GM18858 (cell line): ENCODE measurements at regions not wholly inside any gene's neighbourhood (a gene's known extent, or its start where the extent isn't known, plus 50 kb on each side); places are given as distances from the start of the nearest gene placed in this dataset.
"Not testable (repeated sequence)": the region's sequence is repeated elsewhere in the genome, so short reads cannot be mapped to it uniquely, and the experiment has no call there.

Source experiments
- ATAC-seq: cut with Tn5 transposase; IDR thresholded peaks from one replicate; pipeline ENCODE4 v1.9.1; 2021; ENCODE audit not compliant: unreplicated experiment

DNA sequence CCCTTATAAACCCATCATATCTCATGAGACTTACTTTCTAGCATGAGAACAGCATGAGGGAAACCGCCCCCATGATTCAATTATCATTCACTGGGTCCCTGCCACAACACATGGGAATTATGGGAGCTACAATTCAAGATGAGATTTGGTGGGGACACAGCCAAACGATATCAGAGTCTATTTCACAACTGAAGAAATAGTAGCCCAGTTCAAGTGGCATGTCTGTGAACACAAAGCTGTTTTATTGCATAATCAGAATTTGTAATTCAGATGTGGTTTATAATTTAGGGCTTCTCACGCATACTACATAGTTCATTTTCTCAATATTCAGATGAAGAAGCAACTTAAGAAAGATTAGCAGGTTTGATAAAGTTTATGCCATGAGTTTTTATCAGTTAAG is 1188.0 kb upstream of the ALCAM start:
- ATAC-seq = no peak

DNA sequence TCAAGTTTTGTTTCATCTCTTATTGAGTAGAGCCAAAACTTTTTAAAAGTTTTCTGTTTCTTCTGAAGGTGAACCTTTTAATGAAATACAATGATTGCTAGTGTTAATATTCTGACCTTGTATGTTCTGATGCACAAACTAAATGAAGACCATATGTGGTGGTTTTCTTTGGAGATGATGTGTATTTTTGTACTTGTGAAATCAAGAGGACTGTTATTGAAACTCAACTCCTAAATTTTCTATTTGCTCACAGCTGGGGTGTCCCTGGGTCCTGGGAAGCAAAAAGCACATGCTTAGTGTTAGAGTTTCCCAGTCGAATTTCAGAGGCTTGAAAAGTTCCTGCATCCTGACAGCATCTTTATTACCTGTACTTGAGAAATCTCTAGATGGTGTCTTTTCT is 1185.8 kb upstream of the ALCAM start:
- ATAC-seq = no peak

DNA sequence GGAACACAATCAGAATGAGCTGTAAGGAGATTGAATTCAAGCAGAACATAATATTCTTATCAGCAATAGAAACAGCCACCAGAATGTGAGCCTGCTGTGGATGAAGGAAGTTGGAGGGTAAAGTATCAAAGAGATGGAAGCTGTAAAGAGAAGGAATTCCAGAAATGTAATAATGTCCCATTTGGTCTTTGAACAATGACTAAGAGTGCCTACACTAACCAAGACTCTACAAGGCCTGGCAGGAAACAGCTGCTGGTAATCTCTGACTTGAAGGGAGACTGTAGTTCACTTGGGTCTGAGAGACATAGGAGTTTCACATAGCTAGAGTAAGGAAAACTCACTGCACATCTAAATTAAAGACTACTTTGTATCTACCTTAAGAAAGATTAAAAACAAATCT is 1176.0 kb upstream of the ALCAM start:
- no peak for ATAC-seq

DNA sequence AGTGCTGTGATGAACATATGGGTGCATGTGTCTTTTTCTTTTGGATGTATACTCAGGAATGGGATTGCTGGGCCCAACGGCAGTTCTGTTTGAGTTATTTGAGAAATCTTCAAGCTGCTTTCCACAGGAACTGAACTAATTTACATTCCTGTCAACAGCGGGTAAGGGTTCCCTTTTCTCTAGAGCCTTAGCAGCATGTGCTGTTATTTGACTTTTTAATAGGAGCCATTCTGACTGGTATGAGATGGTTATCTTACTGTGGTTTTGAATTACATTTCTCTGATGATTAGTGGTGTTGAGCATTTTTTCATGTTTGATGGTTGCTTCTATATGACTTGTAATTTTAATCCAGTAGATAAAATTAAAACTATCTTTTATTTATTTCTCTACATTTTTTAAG is 1168.6 kb upstream of the ALCAM start:
- no peak for ATAC-seq

DNA sequence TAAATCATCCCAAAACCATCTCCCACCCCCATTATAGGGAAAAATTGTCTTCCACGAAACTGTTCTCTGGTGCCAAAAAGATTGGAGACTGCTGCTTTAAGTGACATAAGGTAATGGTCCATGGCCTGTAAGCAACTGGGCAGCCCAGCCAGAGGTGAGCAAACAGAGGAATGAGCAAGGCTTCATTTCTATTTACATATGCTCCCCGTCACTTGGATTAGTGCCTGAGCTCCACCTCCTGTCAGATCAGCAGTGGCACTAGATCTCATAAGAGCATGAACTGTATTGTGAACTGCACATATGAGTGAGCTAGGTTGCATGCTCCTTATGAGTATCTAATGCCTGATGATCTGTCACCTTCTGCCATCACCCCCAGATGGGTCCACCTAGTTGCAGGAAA is 1159.8 kb upstream of the ALCAM start:
- no peak for ATAC-seq

DNA sequence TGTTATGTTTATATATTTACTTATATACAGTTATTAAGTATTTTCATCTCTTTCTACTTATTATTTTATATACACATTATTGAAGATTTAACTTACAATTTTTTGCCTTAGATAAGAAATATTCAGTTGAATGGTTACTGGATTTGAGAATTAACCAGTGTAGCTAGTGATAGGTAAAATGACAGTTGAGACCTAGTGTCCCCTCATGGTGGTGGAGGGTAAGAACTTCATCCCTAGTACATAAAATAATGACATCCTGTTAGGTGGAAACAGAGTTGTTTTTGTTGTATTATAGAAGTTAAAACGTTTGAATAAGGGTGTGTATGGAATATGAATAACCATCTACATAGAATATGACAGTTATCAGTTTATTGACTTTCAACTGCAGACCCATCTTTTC is 1152.4 kb upstream of the ALCAM start:
- no peak for ATAC-seq

DNA sequence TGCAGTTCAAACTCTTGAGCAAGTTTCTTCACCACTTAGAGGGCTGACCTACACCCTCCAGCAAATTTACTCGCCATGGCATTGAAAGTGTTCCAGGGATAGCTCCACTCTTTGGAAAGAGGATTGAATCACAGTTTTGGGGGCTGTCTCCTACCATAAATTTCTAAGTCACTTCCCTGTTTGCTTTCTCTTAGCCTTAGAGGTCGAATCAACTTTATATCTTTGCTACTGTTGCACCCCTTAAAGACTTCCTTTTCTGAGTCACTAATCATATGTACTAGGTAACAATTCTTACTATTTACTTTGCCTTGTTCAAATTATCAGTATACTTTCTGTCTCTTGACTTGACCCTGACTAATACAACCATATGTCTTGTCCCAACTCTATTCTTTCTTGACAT is 1151.8 kb upstream of the ALCAM start:
- no peak for ATAC-seq

DNA sequence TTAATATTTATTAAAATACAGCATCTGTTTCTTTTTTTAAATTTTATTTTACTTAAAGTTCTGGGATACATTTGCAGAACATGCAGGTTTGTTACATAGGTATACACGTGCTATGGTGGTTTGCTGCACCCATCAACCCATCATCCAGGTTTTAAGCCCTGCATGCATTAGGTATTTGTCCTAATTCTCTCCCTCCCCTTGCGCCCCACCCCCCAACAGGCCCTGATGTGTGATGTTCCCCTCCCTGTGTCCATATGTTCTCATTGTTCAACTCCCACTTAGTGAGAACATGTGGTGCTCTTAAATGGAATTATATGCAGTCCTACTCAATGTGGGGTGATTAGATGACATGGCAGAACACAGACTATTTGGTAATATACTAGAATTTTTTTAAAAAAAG is 1147.7 kb upstream of the ALCAM start:
- ATAC-seq = not testable (repeated sequence)

DNA sequence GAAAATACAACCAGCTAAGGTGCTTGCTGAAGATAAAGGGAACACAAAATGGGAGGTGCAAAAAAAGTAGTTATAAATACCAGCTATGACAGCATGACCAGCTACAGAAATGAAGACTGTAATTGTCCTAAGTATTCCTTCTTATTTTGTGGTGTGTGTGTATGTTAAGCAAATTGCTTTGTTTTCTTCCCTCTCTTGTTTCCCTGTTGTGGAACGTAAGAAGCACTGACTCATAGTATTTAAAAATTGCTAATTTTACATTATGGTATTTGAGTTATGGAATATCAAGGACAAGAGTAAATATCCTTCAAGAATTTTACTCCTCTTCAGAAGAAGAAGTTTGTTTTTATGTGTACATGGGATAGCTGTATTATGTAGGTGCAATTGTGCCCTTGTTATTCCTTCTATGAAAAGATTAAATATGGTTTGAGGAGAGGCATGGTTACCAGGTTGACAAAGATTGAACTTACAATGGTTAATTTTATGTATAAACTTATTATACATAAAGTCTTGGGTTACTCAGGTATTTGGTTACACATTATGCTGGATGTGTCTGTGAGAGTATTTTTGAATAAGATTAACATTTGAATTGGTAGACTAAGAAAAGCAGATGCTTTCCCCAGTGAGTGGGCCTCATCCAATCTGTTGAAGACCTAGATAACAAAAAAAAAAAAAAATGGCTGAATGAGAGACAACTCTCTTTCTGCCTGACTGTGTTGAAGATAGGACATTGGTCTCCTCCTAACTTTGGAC is 1132.1 kb upstream of the ALCAM start:
- ATAC-seq = no peak

DNA sequence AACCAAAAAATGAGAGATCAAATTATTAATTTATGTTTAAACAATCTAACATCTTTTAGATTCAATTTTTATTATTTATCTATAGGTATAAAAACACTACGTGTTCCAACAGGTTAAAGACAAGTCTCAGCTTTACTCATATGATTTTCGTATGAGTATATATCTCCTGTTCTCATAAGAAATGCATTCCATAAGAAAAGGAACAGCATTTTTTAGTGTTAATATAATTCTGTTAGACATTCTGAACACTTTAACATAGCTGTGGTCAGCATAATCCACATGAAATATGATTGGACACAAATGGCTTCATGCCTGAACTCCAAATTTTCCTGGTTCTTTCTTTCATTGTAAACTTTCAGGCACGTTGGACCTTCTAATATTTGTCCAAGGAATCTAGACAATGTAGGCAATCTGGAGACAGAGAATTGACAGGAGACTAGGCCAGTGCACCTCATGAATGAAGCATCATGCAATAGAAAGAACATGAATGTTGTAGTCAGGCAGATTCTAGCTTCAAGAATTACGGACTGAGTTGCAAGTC is 1122.0 kb upstream of the ALCAM start:
- ATAC-seq = no peak

DNA sequence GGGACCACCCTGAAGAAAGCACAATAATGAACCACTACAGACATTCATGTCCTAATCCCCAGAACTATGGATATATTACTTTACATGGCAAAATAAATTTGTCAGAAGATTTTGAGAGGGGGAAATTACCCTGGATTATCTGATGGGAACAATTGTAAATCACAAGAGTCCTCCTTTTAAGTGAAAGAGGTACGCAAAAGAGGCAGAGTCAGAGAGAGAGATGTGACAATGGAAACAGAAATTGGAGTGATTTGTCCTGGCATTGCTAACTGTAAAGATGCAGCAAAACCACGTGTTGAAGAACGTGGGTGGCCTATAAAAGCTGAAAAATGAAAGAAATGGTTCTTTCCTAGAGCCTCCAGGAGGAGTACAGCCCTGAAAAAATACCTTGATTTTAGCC is 1121.4 kb upstream of the ALCAM start:
- ATAC-seq = no peak

DNA sequence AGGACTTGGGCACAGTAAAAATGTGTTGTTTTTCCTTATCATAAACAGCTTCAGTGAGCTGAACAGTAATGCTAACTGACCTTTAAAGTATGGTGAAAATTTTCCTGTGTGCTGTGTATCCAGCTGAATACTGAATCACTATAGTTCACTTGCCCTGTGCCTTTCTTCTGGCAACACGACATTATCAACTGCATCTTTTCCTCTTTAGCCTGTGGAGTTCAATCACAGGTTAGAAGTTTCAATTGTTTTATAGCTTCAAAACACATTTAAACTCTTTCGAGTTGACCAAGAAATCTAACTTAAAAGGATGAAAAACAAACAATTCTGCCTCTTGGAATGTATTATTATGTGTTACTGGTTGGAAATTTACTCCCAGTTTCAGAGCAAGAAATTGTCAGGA is 1120.7 kb upstream of the ALCAM start:
- no peak for ATAC-seq

DNA sequence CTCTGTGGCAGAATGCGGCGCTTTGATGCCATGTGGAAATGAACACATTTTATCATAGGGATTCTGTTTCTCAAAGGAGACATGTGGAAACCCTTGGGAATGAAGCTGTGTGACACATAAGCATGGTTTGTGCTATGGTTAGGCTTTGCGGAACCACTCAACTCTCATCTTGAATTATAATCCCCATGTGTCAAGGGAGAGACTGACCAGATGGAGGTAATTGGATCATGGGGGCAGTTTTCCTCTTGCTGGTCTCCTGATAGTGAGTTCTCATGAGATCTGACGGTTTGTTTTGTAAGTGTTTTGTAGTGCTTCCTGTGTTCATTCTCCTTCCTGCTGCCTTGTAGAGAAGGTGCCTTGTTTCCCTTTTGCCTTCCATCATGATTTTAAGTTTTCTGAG is 1109.2 kb upstream of the ALCAM start:
- no peak for ATAC-seq

DNA sequence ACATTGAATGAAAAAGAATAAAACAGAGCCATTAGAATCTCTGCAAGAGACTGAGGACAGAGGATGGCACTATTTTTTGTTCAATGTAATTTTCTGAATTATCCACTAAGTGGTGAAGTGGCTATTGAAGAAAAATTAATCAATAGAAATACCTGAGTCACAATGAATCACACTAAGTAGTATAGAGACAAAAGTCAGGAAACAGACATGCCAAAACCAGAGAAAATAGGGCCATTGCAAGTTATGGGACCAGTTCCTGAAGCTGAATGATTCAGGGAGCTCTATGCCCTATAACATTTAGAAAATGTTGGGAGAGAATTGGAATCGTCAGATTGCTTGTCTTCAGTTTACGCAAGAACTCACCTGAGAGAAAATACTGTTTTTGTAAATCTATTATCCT is 1103.2 kb upstream of the ALCAM start:
- no peak for ATAC-seq

DNA sequence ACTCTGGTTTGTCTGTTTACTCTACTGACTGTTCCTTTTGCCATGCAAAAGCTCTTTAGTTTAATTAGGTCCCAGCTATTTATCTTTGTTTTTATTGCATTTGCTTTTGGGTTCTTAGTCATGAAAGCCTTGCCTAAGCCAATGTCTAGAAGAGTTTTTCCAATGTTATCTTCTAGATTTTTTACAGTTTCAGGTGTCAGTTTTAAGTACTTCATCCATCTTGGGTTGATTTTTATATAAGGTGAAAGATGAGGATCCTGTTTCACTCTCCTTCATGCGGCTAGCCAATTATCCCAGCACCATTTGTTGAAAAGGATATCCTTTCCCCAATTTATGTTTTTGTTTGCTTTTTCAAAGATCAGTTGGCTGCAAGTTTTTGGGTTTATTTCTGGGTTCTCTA is 1100.5 kb upstream of the ALCAM start:
- ATAC-seq = not testable (repeated sequence)

DNA sequence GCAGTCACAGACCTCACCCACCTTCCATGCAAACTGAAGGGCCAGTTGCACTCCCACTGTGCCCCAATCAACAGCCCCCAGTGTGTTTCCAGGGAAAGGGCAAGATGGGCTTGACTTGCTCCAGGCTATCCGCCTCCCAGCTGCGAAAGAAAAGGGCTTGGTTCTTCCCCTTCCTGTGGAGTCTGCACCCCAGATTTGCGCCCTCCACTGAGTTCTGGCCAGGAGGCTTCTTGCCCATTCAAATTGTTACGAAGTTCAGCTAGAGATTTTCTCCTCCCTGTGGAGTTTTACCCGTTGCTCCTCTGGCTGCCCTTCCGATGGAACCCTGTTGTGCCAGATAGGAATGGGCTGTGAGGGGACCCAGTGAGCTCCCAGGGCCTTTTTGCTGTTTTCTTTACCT is 1096.9 kb upstream of the ALCAM start:
- ATAC-seq = no peak

DNA sequence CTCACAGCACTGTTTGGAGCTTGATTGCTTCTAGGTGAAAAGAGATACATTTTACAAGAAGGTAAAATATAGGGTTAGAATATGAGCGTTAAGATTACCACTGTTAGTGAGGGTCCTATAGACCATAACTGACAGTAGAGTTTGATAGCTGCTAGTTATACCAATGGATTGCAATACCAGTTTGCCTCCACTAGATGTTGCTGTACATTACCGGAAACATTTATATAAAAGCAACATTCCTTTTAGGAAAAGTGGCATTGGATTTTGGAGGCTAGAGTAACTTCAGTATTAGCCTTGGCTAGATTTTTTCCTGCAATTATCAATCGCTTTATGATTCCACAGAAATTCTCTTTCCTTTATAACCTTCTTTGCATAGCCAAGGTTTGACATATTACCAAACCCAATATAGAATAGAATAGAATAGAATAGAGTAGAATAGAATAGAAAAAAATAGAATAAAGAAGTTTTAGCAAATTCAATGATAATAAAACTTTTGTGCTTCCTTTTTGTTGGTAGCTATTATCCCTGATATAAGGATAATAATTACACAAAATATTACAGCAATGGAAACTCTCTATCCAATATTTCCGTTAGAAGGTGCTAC is 1093.6 kb upstream of the ALCAM start:
- peak; percentile 70 for ATAC-seq

DNA sequence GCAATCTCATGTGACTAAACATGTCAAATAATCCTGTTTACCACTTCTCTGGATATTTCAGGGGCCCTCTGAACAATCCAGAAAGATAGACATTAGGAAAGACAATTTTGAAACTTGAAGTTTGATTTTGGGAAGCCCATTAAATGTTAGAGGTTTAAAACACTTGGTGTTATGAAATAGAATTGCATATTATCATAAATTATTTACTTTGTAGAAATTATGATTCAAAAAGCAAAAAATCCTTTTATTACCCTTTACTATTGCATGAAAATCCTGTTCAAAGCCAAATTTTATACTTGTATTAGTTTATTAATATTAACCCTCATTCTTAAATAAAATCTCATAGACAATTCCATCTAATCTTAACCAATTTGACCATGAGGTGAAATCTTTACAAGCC is 1091.5 kb upstream of the ALCAM start:
- no peak for ATAC-seq

DNA sequence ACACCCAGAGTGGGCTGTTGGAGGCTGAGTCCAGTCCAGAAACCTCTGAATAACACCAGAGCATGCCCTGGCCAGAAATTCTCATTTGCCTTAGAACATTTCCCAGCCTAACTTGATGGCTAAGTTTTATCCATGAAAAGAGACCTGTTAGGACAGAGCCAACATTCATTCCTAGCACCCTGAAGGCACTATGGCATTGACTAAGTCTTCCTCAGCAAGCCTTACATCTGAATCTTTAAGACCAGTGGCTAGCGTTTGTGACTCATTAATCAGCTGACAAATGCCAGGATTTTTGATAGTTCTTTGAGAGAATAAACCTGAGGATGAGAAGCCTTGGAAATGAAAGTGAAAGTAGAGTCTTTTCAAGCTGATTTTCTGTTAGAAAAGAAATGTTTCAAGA is 1087.1 kb upstream of the ALCAM start:
- no peak for ATAC-seq

DNA sequence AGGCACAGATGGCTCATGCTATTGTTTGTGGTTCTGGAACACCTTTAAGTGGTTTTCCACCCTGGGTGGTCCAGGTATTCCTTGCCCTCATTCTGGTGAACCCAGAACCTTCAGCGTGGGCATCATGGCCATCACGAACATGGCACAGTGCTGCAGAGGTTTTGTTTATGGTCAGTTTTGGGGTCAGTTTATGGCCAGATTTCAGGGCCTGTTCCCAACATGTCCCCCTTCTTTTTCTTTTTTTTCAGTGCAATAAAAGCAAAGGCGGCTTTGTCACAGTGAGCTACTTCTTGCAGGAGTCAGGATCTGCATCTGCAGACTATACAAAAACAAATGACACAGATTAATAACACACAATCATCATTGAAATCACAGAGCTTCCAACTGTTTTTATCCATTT is 1085.0 kb upstream of the ALCAM start:
- ATAC-seq = no peak

DNA sequence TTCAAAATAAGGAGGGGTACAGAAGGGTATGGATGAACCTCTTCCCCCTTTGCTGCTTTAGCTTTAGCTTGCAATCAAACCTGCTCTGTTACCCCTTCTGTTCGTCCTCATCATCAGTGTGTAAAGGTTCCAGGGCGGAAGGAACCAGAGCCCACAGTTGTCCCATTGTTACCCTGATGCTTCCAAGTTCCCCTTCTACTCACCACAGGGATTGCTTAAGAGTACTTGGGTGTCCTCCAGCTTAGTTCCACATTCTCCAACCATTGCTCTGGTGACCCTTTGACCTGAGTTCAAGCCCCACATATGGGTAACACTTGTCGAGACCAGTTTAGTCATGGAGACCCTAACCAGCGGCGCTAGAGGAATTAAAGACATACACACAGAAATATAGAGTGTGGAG is 1080.1 kb upstream of the ALCAM start:
- no peak for ATAC-seq

DNA sequence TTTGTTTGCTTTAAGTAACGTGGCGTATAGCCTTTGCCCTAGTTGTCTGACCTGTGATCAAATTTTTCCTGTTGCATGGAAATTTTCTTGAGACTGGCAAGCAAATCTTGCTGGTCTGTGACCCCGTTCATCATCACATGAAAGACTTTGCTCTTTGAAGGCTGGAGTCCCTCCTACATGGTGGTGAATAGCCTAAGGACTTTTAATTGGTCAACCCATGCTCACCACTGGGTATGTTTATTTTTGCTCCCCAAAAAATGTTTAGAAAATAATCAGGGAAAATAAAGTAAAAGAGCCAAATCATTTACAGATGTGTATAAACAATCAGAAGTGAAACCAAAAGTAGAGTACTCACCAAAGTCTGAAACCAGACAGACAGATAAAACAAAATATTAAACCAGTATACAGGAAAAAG is 1075.3 kb upstream of the ALCAM start:
- ATAC-seq = peak; percentile 64

DNA sequence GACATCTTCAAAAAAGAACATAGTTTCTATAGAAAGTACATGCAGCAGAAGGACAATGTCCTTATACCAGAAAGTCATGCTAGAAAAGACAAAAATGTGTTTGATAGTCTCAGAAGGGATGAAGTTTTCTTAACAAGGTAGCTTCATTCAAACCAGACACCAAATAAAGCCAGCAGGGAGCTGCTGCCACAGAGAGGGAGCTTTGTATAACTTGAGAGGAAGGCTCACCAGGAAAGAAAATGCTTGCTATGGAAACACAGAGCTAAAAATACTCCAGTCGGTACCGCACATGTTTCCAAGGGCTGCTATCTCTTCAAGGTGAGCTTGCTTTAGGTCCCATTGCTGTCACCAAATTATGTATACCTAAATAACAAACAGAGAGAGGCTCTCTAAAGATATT is 1074.8 kb upstream of the ALCAM start:
- ATAC-seq = peak; percentile 22
